ENCODE measurements at regions not wholly inside any gene's neighbourhood (a gene's known extent, or its start where the extent isn't known, plus 50 kb on each side); places are given as distances from the start of the nearest gene placed in this dataset.

GRCh38 chr18:51391731-51392130 is 194.2 kb upstream of the MEX3C start (continued):
- TF ChIP-seq CEBPB (IDR thresholded peaks at IDR 0.05; ENCODE audit: low read depth, low read length): no peak
